Stimulated activated CD4-positive, alpha-beta T cell treated with anti-CD3 and anti-CD28 coated beads, Interleukin-4, amount 100 ng/mL, for 24 hours (primary cell): ENCODE measurements at regions not wholly inside any gene's neighbourhood (a gene's known extent, or its start where the extent isn't known, plus 50 kb on each side); places are given as distances from the start of the nearest gene placed in this dataset.
"Not testable (repeated sequence)": the region's sequence is repeated elsewhere in the genome, so short reads cannot be mapped to it uniquely, and the experiment has no call there.

Experiments
- DNase-seq: peaks from one replicate; pipeline ENCODE4 v3.0.0-alpha.2; 2020

DNA sequence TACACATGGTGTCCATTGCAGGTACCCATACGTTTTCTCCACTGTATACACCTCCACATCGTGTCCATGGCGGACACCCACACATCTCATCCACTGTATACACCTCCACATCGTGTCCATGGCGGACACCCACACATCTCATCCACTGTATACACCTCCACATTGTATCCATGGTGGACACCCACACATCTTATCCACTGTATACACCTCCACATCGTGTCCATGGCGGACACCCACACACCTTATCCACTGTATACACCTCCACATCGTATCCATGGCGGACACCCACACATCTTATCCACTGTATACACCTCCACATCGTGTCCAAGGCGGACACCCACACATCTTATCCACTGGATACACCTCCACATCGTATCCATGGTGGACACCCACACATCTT, 50.4 kb upstream of the TTC34 start:
- DNase-seq = not testable (repeated sequence)

GRCh38 chr1:2853711-2854110, 52.2 kb upstream of the TTC34 start:
- no peak for DNase-seq

GRCh38 chr1:2854151-2854550, 52.7 kb upstream of the TTC34 start:
- no peak for DNase-seq

- no peak for DNase-seq
Measured at GRCh38 chr1:2854611-2855010, 53.1 kb upstream of the TTC34 start.

DNA sequence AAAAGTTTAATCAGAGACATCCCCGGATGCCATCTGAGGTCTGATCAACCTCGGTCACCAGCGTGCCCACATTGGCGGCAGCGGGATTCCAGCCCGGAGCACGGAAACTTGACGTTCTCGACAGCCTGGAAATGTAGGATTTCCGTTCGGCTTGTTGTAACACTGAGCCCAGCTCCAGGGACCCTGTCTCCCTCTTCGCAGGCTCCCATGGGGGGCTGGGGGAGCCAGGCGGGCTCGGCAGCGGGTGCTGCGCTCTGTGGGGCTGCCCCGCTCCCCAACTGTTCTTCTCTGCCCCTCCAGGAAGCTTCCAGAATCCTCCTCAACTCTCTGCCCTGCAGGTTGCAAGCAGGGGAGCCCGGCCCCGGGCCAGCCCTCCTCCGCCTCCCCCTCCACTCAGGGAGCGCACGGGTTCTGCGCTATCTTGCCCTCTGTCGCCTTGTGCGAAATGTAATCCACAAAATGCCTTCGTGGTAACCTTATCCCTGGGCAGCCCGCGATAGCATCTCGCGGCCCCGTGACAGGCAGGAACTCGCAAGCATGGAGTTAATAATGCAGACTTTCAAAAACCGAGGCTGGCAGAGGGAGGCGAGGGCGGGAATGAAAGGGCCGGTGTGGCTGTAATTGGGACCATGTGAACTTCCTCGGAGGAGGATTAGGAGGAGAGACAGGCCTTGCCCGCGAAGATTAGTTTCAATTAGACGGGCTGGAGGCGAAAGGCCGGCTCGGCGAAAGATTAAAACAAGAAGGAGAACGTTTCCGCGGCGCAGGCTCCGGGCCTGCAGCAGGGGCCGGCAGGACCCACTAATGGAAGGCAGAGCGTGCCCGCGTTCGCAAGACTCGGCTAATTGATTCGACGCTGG, 53.9 kb upstream of the TTC34 start:
- DNase-seq = no peak

GRCh38 chr1:2856066-2856390, 54.5 kb upstream of the TTC34 start:
- DNase-seq = no peak

- DNase-seq = no peak
Measured at GRCh38 chr1:2856676-2857375, 55.3 kb upstream of the TTC34 start.

DNA sequence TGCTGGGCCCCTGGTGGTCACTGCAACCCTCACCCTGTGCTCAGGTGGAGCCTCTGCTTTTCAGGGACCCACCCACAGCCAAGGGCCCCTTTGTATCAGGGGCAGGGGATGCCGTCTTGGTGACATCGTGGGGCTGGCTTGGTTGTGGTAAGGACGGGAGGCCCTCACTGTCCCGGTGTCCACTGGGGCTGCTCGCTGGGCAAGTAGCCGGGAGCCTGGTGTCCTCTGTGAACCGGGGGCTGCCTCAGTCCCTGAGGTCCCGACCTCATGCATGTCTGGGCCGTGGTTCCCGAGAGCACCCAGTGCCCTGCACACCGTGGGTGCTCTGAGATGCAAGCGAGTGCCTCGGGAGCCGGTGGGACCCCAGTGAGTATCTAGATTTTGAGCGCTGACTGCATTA, 56.0 kb upstream of the TTC34 start:
- DNase-seq = no peak

DNA sequence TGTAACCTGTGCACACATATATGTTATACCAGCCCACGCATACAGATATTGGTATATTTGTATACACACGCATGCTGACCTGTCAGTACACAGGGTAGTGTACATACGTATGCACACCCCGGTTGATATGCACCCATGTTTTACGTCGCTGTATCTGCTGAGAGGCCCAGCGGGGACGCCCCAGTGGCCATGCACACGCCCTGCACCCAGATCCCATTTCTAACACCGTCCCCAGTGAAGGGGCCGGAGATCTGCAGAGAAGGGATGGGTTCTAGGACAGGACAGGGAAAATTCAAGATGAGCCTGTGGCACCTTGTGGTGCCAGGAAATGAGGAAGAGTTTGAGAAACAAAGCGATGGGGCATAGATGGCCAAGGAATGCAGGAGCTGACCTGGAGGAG, 57.2 kb upstream of the TTC34 start:
- no peak for DNase-seq

DNA sequence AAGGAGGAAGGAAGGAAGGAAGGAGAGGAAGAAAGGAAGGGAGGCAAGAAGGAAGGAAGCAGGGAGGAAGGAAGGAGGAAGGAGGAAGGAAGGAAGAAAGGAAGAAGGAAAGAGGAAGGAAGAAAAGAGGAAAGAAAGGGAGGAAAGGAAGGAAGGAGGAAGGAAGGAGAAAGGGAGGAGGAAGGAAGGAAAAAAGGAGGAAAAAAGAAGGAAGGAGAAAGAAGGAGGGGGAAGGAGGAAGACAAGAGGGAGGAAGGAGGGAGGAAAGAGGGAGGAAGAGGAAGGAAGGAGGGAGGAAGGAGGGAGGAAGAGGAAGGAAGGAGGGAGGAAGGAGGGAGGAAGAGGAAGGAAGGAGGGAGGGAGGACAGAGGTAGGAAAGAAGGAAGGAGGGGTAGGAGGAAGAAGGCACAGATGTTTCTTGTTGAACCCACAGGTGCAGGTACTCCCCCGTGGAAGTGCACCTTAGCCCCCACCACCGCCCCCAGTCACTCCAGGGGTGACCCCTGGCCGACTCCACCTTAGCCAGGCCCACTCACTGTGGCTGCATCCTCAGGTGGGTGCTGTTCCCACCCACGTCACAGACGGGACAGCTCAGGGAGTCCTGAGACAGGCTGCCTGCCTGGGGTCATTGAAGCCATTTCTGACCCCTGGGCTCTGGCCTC, 57.9 kb upstream of the TTC34 start:
- no peak for DNase-seq

- DNase-seq = no peak
Measured at GRCh38 chr1:2859881-2860430, 58.5 kb upstream of the TTC34 start.

- no peak for DNase-seq
Measured at GRCh38 chr1:2860476-2861142, 59.1 kb upstream of the TTC34 start.

DNA sequence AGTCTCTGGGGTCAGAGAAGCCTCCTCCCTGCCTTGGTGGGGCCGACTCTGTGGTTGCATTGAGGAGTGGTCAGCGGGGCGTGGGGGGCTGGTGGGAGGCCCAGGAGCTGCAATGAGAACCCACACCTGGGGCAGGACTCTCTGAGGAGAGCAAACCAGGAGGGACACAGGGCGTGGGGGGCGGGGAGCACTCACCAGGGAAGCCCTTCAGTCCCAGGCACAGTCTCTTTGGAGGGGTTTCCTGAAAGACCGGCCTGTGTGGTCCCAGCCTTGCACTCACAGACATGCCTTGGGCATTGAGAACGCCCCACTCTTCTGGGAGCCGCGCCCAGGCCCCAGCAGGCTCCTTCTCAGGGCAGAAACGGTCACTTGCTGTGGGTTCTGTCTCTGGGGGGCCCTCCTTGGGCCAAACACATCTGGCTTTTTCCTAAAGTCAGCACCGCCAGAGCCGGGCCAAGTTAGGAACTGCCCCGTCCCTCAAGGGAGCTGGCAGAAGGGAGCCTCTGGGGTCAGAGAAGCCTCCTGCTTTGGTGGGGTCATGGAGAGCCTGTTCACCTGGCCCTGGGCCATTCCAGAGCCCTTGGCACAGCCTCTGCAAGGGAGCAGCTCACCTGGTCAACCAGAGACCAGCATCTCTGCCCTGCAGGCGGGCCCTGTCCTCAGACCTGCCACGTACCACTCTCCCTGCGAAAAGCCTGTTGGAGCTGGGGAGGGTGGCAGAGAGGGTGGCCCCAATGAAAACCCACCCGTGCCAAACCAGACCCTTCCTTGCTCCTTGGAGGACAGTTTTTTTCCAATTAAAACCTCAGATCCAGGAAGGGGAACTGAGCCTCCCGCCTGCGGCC, 59.9 kb upstream of the TTC34 start:
- no peak for DNase-seq

GRCh38 chr1:2861988-2862813, 60.7 kb upstream of the TTC34 start:
- DNase-seq = no peak

GRCh38 chr1:2862814-2863647, 61.5 kb upstream of the TTC34 start:
- DNase-seq = no peak

DNA sequence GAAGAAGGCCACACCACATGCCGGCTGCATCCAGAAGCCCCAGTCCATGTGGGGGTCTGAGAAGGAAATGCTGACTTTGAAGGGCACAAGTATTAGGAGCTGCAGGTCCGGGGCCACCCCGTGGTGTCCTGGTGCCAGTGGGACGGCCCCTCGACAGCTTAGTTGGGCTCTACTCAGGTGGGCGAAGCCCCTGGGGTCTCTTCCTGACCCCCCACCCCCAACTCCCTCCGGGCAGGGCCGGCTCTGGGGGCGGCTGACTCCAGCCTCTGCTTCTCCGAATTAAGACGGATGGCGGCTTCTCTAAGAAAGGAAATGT, 62.1 kb upstream of the TTC34 start:
- DNase-seq = no peak

DNA sequence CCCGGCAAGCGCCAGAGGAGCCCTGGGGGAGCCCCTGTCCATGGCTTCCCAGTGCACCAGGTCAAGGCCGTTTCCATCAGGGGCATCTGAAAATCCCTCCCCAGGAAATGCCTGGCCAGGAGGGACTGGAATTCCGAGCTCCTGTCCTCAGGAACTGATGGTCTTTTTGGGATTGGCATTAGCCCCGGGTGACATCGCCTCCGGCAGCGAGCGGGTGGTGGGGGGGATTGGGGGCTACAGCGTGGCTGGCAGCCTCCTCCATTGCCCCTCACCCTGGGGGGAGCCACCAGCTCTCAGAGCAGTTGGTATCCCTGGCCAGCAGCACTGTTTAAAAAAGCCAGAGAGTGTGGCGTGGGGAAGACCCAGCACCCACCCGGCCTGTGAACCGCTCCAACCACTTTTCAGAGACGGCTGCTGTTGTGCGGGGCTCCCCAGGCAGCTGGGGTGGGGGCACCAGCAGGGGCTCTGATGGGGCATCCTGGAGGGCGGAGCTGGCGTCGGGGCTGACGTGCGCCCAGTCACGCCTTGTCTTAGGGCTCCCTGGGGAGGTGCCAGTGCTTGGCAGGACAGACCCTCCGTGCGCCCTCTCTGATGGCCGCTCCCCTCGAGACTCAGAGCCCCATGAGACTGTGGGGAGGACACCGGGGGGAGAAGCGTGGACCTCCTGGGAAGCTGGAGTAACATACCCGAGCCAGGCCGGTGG, 62.9 kb upstream of the TTC34 start:
- DNase-seq = no peak

DNA sequence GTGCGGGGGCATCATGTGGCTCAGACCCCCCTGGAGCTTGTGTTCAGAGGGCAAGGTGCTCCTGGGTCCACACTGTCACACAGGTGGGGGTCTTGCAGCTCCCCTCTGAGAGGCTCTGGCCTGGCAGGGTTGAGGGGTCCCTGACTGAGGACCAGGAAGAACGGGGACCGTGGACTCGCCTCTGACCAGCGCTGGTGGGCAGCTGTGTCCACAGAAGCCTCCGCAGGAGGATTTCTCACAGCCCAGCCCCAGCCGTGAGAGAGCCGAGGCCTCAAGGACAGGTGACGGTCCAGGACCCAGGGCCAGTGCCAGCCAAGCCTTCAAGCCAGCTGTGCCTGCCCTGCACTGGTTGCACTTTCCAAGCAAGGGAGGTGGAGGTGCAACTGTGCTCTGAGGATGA, 63.5 kb upstream of the TTC34 start:
- no peak for DNase-seq

- no peak for DNase-seq
Measured at GRCh38 chr1:2865571-2866421, 64.3 kb upstream of the TTC34 start.
